ENCODE measurements at regions not wholly inside any gene's neighbourhood (a gene's known extent, or its start where the extent isn't known, plus 50 kb on each side); places are given as distances from the start of the nearest gene placed in this dataset.

GRCh38 chr6:165869526-165869925, 206.5 kb upstream of the PDE10A start:
- CTCF ChIA-PET, result interaction anchor here (0.7 to 1.4 kb wide), 3 partner anchors 16 to 237 kb away, joined by 3 read pairs; no protein-coding TSS in a partner anchor

GRCh38 chr6:165864925-165865324, 201.9 kb upstream of the PDE10A start:
- Histone ChIP-seq H3K9me3 (ENCODE audit: control insufficient read depth, insufficient read depth, low read depth, low read length) (no peaks in the 10 kb centered on the region), H3K36me3 (ENCODE audit: control insufficient read depth in 2 of 2, insufficient read depth in 1 of 2, low read length in 2 of 2) (no peaks in the 10 kb centered on the region), H3K4me1 (ENCODE audit: control insufficient read depth, insufficient read depth, low read length) (no peaks in the 10 kb centered on the region), H3K27ac (ENCODE audit: extremely low read depth, low read depth, low read length) (no peak overlapping the region), H3K4me3 (ENCODE audit: low read depth, low read length) (no peak overlapping the region)
- ChIA-PET POLR2A (no interaction called here), CTCF (interaction anchor here (0.8 to 1.6 kb wide), 3 partner anchors 17 to 233 kb away, joined by 3 to 4 read pairs (median 4); no protein-coding TSS in a partner anchor)
- TF ChIP-seq GLIS1 (tag by site-specific recombination; IDR thresholded peaks at IDR 0.05) (no peak), ZNF623 (tag by site-specific recombination; IDR thresholded peaks at IDR 0.05) (no peak), ZNF654 (tag by site-specific recombination; IDR thresholded peaks at IDR 0.05; ENCODE audit: low read depth) (no peak), ZNF202 (tag by site-specific recombination; IDR thresholded peaks at IDR 0.05; ENCODE audit: borderline replicate concordance) (no peak), ZNF558 (tag by site-specific recombination; IDR thresholded peaks at IDR 0.05) (no peak), ZNF513 (tag by site-specific recombination; IDR thresholded peaks at IDR 0.05) (no peak), TRIM28 (IDR thresholded peaks at IDR 0.05; ENCODE audit: borderline replicate concordance, low read length) (no peak), REPIN1 (tag by site-specific recombination; IDR thresholded peaks at IDR 0.05; ENCODE audit: low read depth) (no peak)

More at GRCh38 chr6:165869526-165869925, 206.5 kb upstream of the PDE10A start:
- TF ChIP-seq ZNF211 (tag by site-specific recombination; IDR thresholded peaks at IDR 0.05; ENCODE audit: low read depth), result no peak
- TF ChIP-seq SETDB1 (IDR thresholded peaks at IDR 0.05; ENCODE audit: insufficient read length, low read length), result peak; percentile 73
- TF ChIP-seq ZNF280D (tag by site-specific recombination; IDR thresholded peaks at IDR 0.05), result peak; percentile 90
- Histone ChIP-seq H3K9me3 (ENCODE audit: control insufficient read depth, insufficient read depth, low read depth, low read length) (no peaks in the 10 kb centered on the region), H3K27ac (ENCODE audit: extremely low read depth, low read depth, low read length) (no peak overlapping the region), H3K36me3 (ENCODE audit: control insufficient read depth in 2 of 2, insufficient read depth in 1 of 2, low read length in 2 of 2) (no peaks in the 10 kb centered on the region), H3K4me3 (ENCODE audit: low read depth, low read length) (no peak overlapping the region), H3K4me1 (ENCODE audit: control insufficient read depth, insufficient read depth, low read length) (no peaks in the 10 kb centered on the region)
- POLR2A ChIA-PET, result no interaction called here

GRCh38 chr6:165864218-165864617, 201.2 kb upstream of the PDE10A start:
- H3K9me3 ChIP-seq (ENCODE audit: control insufficient read depth, insufficient read depth, low read depth, low read length), result no peaks in the 10 kb centered on the region
- TF ChIP-seq BCL11A (tag by site-specific recombination; IDR thresholded peaks at IDR 0.05; ENCODE audit: low read depth) (no peak), ZNF248 (tag by site-specific recombination; IDR thresholded peaks at IDR 0.05) (no peak), MEIS1 (CRISPR knock-in tag; IDR thresholded peaks at IDR 0.05; ENCODE audit: borderline replicate concordance) (no peak), ZSCAN5A (tag by site-specific recombination; IDR thresholded peaks at IDR 0.05) (no peak)
- TF ChIP-seq, protein P1, sequence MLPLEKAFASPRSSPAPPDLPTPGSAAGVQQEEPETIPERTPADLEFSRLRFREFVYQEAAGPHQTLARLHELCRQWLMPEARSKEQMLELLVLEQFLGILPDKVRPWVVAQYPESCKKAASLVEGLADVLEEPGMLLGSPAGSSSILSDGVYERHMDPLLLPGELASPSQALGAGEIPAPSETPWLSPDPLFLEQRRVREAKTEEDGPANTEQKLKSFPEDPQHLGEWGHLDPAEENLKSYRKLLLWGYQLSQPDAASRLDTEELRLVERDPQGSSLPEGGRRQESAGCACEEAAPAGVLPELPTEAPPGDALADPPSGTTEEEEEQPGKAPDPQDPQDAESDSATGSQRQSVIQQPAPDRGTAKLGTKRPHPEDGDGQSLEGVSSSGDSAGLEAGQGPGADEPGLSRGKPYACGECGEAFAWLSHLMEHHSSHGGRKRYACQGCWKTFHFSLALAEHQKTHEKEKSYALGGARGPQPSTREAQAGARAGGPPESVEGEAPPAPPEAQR (tag by site-specific recombination; IDR thresholded peaks at IDR 0.05), result no peak
- TF ChIP-seq, protein P2, sequence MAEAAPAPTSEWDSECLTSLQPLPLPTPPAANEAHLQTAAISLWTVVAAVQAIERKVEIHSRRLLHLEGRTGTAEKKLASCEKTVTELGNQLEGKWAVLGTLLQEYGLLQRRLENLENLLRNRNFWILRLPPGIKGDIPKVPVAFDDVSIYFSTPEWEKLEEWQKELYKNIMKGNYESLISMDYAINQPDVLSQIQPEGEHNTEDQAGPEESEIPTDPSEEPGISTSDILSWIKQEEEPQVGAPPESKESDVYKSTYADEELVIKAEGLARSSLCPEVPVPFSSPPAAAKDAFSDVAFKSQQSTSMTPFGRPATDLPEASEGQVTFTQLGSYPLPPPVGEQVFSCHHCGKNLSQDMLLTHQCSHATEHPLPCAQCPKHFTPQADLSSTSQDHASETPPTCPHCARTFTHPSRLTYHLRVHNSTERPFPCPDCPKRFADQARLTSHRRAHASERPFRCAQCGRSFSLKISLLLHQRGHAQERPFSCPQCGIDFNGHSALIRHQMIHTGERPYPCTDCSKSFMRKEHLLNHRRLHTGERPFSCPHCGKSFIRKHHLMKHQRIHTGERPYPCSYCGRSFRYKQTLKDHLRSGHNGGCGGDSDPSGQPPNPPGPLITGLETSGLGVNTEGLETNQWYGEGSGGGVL (tag by site-specific recombination; IDR thresholded peaks at IDR 0.05), result no peak
- TF ChIP-seq, protein P3, sequence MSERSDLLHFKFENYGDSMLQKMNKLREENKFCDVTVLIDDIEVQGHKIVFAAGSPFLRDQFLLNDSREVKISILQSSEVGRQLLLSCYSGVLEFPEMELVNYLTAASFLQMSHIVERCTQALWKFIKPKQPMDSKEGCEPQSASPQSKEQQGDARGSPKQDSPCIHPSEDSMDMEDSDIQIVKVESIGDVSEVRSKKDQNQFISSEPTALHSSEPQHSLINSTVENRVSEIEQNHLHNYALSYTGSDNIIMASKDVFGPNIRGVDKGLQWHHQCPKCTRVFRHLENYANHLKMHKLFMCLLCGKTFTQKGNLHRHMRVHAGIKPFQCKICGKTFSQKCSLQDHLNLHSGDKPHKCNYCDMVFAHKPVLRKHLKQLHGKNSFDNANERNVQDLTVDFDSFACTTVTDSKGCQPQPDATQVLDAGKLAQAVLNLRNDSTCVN (tag by site-specific recombination; optimal IDR thresholded peaks at IDR 0.05), result no peak
- H3K36me3 ChIP-seq (ENCODE audit: control insufficient read depth in 2 of 2, insufficient read depth in 1 of 2, low read length in 2 of 2), result no peaks in the 10 kb centered on the region
- POLR2A ChIA-PET, result no interaction called here
- no peak overlapping the region for H3K27ac ChIP-seq (ENCODE audit: extremely low read depth, low read depth, low read length)
- H3K4me1 ChIP-seq (ENCODE audit: control insufficient read depth, insufficient read depth, low read length), result no peaks in the 10 kb centered on the region
- H3K4me3 ChIP-seq (ENCODE audit: low read depth, low read length), result no peak overlapping the region
- CTCF ChIA-PET, result interaction anchor here (0.8 to 1.8 kb wide), 3 partner anchors 14 to 424 kb away, joined by 3 to 7 read pairs (median 4); no protein-coding TSS in a partner anchor

All from HEK293 (cell line).